ENCODE measurements at regions not wholly inside any gene's neighbourhood (a gene's known extent, or its start where the extent isn't known, plus 50 kb on each side); places are given as distances from the start of the nearest gene placed in this dataset.

GRCh38 chr6:133724726-133725125, 164.2 kb upstream of the TCF21 start:
- TF ChIP-seq CTCF (IDR thresholded peaks at IDR 0.05) (no peak), POLR2A (IDR thresholded peaks at IDR 0.05) (no peak)
